ENCODE measurements at regions not wholly inside any gene's neighbourhood (a gene's known extent, or its start where the extent isn't known, plus 50 kb on each side); places are given as distances from the start of the nearest gene placed in this dataset.

DNA sequence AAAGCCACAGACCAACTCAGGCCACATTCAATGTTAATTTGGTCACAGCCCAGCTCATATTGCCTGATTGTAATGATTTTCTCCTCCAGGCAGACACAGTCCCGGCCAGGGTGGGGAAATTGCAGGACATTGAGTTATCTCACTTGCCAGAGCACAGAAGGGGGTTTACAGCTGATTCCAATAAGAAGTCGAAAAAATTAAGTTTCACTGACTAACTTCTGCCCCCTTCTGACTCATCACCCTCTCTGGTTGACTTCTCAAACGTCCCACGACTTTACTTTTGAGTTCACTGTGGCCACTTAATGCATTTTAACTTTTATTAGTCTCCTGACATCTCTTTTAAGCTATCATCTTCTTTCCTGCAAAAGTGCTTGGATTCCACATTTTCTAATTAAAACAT lies 321.4 kb upstream of the WWC1 start:
- no peak overlapping the region for H3K27ac ChIP-seq
- TF ChIP-seq, protein P1, sequence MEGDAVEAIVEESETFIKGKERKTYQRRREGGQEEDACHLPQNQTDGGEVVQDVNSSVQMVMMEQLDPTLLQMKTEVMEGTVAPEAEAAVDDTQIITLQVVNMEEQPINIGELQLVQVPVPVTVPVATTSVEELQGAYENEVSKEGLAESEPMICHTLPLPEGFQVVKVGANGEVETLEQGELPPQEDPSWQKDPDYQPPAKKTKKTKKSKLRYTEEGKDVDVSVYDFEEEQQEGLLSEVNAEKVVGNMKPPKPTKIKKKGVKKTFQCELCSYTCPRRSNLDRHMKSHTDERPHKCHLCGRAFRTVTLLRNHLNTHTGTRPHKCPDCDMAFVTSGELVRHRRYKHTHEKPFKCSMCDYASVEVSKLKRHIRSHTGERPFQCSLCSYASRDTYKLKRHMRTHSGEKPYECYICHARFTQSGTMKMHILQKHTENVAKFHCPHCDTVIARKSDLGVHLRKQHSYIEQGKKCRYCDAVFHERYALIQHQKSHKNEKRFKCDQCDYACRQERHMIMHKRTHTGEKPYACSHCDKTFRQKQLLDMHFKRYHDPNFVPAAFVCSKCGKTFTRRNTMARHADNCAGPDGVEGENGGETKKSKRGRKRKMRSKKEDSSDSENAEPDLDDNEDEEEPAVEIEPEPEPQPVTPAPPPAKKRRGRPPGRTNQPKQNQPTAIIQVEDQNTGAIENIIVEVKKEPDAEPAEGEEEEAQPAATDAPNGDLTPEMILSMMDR (conservative IDR thresholded peaks at IDR 0.05) = no peak

DNA sequence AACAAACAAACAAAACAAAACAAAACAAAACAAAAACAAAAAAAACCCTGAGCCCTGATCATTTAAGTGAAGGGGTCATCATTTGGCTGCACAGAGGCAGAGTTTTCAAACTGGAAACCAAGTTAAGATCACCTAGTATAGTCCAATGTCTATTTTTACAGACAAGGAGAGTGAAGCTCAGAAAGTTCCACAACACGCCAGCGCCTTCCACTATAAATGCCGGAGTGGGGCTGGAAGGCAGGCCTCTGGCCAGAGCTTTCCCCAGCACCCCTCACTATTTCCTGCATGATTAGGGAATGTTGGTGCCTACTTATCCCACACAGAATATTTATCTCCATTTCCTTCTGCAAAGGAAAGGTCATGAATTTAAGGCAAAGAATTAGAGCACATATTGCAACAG lies 319.7 kb upstream of the WWC1 start:
- TF ChIP-seq, protein P1 (conservative IDR thresholded peaks at IDR 0.05) = no peak
- no peak overlapping the region for H3K27ac ChIP-seq

DNA sequence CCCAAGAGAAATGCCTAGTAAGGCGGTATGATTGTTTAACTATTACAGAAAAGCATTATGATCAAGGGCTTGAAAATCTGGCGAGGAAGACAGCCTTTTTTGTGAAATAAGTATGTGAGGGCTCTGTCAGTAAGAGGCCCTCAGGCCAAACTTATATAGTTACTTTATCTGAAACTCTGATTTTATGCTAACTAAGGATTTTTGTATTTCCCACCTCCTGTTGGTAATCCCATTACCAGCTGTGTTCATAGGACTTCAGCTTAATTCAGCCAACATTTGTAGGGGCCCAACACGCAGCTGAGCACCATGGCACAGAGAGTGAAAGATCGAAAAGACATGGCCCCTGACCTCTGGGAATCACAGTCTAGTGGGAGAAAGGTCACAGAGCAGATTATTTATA lies 318.3 kb upstream of the WWC1 start:
- TF ChIP-seq, protein P1 (conservative IDR thresholded peaks at IDR 0.05) = no peak
- H3K27ac ChIP-seq = no peak overlapping the region

DNA sequence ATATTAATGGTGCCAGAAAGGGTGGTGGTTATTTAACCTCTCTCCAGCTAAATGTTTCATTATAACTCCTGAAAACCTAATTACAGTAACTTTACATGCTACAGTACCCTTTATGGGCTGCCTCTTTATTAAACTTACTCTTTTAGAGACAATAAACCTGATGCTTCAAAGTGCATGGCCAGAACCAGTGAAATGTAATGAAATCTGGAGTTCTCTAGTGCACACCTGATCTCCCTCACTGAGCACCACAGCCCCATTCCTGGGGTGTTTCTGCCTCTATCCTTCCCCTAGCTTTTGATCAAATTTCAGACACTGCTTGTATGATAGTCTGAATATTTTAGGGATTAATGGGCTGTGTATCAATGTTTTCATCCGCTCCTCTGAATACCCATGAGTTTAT lies 306.5 kb upstream of the WWC1 start:
- TF ChIP-seq, protein P1 (conservative IDR thresholded peaks at IDR 0.05) = no peak
- H3K27ac ChIP-seq = no peak overlapping the region

DNA sequence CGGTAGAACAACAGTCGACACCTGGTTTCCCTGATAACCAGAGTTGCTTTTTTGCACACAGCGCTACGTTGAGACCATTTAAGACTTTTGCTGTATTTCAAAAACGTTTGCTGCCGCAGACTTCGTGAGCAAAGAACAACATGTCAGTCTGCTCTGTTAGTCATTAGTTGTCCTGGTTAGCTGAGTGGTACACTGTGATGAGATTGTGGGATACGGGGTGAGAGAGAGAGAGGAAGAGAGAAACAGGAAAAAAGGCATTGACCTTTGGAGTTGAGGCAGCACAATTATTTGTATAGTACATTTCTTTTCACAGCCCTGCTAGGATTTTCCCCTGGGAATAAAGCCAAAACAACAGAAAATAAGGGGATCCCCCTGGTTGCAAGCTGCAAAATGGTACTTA lies 306.1 kb upstream of the WWC1 start:
- TF ChIP-seq, protein P1 (conservative IDR thresholded peaks at IDR 0.05) = no peak
- H3K27ac ChIP-seq = no peak overlapping the region

DNA sequence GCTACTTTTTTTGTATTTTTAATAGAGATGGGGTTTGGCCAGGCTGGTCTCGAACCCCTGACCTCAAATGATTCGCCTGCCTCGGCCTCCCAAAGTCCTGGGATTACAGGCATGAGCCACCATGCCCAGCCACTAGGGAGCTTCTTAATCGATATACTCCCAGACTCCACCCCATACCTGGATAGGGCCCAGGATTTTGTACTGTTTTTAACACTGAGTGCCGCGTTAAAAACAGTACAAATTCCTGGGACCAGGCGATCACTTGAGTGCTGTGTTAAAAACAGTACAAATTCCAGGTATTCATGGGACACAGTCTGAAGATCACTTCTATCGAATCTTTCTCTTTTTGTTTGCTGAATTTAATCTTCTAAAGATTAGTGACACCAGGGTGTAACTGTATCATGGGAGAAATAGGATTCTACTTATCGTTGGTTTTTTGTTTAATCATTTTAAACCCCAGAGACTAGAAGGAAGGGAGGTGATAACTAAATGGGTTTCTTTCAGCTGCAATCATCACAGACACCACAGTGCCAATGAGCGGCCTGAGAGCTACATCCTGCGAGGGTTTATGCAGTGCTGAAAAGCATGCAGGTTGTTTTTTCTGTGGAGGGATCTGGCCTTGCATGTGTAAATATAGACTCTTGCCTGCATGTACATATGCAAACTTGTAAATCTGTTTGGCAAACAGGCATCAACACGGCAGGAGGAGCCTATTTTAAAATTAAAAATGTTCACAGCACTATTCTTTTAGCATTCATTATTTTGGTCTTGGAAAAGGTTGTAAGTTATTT lies 303.8 kb upstream of the WWC1 start:
- TF ChIP-seq, protein P1 (conservative IDR thresholded peaks at IDR 0.05) = no peak
- peak overlapping the region; percentile 28 for H3K27ac ChIP-seq

DNA sequence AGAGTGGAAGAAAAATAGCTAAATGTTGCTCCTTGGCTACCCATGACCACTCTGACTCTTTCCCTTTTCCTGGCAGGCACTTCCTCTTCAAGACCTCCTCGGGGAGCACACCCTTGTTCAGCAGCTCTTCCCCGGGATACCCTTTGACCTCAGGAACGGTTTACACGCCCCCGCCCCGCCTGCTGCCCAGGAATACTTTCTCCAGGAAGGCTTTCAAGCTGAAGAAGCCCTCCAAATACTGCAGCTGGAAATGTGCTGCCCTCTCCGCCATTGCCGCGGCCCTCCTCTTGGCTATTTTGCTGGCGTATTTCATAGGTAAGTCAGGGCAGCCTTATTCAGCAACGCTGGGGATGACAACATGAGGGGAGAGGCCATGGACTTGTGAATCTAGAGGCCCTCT lies 298.6 kb upstream of the WWC1 start:
- no peak overlapping the region for H3K27ac ChIP-seq
- TF ChIP-seq, protein P1 (conservative IDR thresholded peaks at IDR 0.05) = no peak
